NB4 (cell line): ENCODE measurements at regions not wholly inside any gene's neighbourhood (a gene's known extent, or its start where the extent isn't known, plus 50 kb on each side); places are given as distances from the start of the nearest gene placed in this dataset.

Source experiments
- DNase-seq: peaks from one replicate; pipeline ENCODE4 v3.0.0; 2010; ENCODE audit warnings: low read depth
- H3K4me3 ChIP-seq: one replicate; pipeline ENCODE4 v1.5.1; 2011; ENCODE audit warnings: mild to moderate bottlenecking, low read depth, low read length, moderate library complexity
- MYC ChIP-seq: IDR thresholded peaks from 2 replicates; pipeline ENCODE4 v1.6.1; 2011; ENCODE audit warnings: low read depth, low read length
- POLR2A ChIP-seq: IDR thresholded peaks from 2 replicates; pipeline ENCODE4 v1.6.1; 2011; ENCODE audit warnings: mild to moderate bottlenecking; ENCODE audit not compliant: insufficient read length; ENCODE audit errors: extremely low read depth
- TF ChIP-seq, protein P1 (sequence below): IDR thresholded peaks from 2 replicates; pipeline ENCODE4 v1.6.1; 2011; ENCODE audit warnings: low read depth, low read length
- TF ChIP-seq, protein P2 (sequence below): IDR thresholded peaks from one replicate; pipeline ENCODE4 v1.5.1; 2012; ENCODE audit warnings: low read depth, low read length

DNA sequence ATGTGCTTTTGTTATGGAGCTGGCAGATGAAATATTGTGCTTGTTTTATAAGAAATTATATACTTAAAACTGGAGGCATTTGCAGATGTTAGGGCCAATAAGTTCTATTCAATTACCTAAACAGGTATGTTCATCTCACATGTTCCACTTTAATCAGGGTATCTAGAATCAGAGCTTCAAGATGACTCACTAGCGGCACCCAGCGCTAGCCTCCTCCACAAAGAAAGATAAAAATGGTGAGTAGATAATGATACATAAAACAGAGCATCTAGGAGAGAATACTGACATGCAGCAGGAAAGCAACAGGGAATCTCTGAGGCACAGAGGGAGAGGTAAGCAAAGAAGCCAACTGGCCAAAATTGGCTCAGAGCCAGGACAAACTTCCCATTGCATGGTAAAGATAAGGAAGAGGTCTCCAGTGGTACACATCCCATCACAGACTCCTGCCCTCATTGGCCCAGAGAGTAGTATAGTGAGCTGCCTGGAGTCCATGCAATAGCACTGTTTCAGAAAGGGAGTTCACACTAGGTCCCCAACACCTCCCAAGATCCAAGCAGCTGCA is 200.7 kb upstream of the SPTLC3 start:
- no peak overlapping the region for H3K4me3 ChIP-seq
- TF ChIP-seq, protein P1, sequence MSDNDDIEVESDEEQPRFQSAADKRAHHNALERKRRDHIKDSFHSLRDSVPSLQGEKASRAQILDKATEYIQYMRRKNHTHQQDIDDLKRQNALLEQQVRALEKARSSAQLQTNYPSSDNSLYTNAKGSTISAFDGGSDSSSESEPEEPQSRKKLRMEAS: no peak
- TF ChIP-seq MYC (no peak), POLR2A (no peak)
- TF ChIP-seq, protein P2, sequence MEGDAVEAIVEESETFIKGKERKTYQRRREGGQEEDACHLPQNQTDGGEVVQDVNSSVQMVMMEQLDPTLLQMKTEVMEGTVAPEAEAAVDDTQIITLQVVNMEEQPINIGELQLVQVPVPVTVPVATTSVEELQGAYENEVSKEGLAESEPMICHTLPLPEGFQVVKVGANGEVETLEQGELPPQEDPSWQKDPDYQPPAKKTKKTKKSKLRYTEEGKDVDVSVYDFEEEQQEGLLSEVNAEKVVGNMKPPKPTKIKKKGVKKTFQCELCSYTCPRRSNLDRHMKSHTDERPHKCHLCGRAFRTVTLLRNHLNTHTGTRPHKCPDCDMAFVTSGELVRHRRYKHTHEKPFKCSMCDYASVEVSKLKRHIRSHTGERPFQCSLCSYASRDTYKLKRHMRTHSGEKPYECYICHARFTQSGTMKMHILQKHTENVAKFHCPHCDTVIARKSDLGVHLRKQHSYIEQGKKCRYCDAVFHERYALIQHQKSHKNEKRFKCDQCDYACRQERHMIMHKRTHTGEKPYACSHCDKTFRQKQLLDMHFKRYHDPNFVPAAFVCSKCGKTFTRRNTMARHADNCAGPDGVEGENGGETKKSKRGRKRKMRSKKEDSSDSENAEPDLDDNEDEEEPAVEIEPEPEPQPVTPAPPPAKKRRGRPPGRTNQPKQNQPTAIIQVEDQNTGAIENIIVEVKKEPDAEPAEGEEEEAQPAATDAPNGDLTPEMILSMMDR: no peak
- no peak for DNase-seq

DNA sequence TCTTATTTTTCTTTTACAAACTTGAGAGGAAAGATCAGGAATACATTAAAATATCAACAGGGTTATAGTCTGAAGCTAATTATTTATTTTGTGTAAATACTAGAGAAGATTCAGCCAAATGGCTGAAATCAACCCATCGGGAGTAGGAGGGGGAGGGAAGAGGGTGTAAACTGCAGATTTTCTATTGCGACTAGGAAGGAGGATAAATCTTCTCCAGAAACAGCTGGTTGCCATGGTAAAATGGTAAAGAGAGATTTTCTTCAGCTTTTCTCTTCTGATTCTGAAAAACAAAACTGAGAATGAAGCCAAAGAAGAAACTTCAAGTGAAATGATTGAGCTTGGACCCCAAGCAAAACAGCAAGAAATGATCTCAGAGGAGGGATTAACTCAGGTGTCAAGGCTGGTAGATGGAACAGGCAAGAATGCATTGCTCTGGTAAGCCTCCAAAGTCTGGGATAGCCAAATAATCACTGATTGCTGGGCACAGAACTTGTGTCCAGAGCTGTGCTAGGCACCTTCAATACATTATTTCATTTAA is 193.5 kb upstream of the SPTLC3 start:
- H3K4me3 ChIP-seq: no peak overlapping the region
- TF ChIP-seq MYC (no peak), POLR2A (no peak)
- TF ChIP-seq, protein P1: no peak
- TF ChIP-seq, protein P2: no peak
- DNase-seq: no peak

DNA sequence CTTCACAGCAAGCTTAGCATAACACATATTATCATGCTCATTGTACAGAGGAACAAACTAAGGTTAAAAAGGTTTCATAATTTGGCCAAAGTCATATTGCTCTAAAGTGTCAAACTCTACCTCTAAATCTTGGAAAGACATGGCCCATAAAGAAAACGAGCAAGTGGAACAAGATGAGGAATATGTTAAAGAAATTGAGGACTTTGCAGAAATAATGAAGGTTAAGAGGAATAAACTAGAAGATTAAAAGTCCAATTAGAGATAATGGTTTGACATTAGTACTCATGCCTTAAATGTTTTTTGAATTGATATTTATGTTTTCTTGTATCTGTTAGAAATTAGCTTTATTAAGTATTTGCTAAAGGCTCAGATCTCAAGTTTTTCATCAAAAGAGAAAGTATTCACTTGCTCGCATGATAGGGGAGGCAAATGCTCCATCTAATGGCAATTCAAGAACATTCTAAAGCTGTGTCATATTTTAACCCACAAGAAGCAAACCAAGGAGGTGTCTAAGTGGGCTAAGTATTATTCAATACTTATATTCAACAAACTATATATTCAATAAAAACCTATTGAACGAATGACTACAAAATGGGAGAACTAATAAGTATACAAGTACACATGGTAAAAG is 192.9 kb upstream of the SPTLC3 start:
- TF ChIP-seq, protein P2: no peak
- TF ChIP-seq MYC: no peak
- TF ChIP-seq POLR2A: no peak
- TF ChIP-seq, protein P1: no peak
- no peak for DNase-seq
- no peak overlapping the region for H3K4me3 ChIP-seq

DNA sequence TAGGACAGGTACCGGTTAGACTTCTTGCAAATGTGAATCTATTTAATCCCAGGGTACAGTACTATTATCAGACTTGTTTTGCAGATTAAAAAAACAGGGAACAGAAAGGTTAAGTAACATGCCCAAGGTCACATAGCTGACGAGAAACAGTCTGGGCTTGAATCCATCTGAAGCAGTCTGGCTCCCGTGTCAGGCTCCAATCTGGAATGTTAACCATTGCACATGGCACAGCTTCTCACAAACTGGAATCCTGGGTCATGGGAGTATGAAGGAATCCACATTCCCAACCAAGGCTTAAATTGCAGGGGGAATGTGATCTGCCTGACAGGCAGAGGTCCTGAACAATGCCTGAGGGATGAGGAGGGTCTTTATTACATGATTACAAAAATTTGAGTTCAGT is 187.5 kb upstream of the SPTLC3 start:
- H3K4me3 ChIP-seq: no peak overlapping the region
- DNase-seq: no peak
- TF ChIP-seq, protein P1: no peak
- TF ChIP-seq, protein P2: no peak
- no peak for TF ChIP-seq POLR2A
- TF ChIP-seq MYC: no peak

DNA sequence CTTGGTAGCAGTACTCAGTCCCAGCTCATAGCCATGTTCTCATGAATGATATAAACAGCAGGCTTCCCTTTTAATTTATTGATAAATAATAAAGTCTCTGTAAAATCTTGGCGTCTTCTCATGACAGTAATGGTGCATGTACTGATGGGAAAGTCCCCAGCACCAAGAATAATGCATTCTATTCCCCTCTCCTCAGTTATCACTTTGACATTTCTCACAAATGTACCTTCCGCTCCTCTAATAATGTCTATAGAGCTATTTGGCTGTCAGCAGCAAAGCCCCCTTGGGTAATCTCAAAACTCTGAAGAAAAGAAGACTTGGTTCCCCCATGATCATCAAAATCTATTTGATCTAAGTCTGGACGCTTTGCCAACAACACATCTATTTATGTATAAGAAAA is 185.0 kb upstream of the SPTLC3 start:
- no peak for DNase-seq
- TF ChIP-seq POLR2A (no peak), MYC (no peak)
- TF ChIP-seq, protein P1: no peak
- TF ChIP-seq, protein P2: no peak
- no peak overlapping the region for H3K4me3 ChIP-seq
